Esophagus squamous epithelium (tissue), 4 donors: ENCODE measurements at regions not wholly inside any gene's neighbourhood (a gene's known extent, or its start where the extent isn't known, plus 50 kb on each side); places are given as distances from the start of the nearest gene placed in this dataset.

Experiments used
- POLR2A ChIP-seq, 4 donors: fragments of 450-650 bp; IDR thresholded peaks; one replicate each; pipeline ENCODE4 v1.6.1; 2017; ENCODE audit warnings: antibody characterized with exemption in 4 of 4, mild to moderate bottlenecking in 4 of 4, moderate library complexity in 3 of 4
- TF ChIP-seq, protein P1 (sequence below), 6 experiments: fragments of 450-650 bp in 4 of 6; fragments of 200-600 bp in 2 of 6; sonication (generic) in 2 of 6; IDR thresholded peaks; one replicate each; pipeline ENCODE4 v1.5.1; 2016 to 2019; ENCODE audit warnings: antibody characterized with exemption in 6 of 6, mild to moderate bottlenecking in 4 of 6, moderate library complexity in 4 of 6

DNA sequence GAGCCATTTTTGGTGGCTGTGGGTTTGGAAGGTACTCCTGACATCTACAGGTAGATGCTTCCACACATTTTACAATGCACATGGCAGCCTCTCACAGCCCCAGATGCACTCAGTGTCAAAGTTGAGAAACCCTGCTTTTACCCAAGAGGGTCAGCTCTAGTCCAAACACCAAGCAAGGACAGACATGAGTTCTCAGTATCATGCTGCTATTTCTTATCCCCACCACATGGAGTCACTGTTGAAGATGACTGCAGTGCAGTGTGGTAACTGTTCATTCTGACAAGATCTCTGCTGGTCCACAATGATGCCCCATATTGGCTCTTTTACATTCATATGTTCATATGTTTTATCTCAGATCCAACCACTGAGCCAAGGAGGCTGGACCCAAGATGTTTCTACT is 50.5 kb upstream of the SALL1 start:
- TF ChIP-seq, protein P1, sequence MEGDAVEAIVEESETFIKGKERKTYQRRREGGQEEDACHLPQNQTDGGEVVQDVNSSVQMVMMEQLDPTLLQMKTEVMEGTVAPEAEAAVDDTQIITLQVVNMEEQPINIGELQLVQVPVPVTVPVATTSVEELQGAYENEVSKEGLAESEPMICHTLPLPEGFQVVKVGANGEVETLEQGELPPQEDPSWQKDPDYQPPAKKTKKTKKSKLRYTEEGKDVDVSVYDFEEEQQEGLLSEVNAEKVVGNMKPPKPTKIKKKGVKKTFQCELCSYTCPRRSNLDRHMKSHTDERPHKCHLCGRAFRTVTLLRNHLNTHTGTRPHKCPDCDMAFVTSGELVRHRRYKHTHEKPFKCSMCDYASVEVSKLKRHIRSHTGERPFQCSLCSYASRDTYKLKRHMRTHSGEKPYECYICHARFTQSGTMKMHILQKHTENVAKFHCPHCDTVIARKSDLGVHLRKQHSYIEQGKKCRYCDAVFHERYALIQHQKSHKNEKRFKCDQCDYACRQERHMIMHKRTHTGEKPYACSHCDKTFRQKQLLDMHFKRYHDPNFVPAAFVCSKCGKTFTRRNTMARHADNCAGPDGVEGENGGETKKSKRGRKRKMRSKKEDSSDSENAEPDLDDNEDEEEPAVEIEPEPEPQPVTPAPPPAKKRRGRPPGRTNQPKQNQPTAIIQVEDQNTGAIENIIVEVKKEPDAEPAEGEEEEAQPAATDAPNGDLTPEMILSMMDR (IDR thresholded peaks at IDR 0.05) = no peak
- no peak for TF ChIP-seq POLR2A (IDR thresholded peaks at IDR 0.05)
